ENCODE measurements at regions not wholly inside any gene's neighbourhood (a gene's known extent, or its start where the extent isn't known, plus 50 kb on each side); places are given as distances from the start of the nearest gene placed in this dataset.
A peak's percentile ranks its signal among the peaks of the same experiment; 100 is the strongest.

GRCh38 chr4:108270466-108271450 lies 102.0 kb upstream of the LEF1 start:
- DNase-seq = peak; percentile 4

- no peak for DNase-seq
These were observed 96.0 kb upstream of the LEF1 start for GRCh38 chr4:108264693-108265092.

GRCh38 chr4:108263057-108263456 lies 94.3 kb upstream of the LEF1 start:
- DNase-seq = no peak

- DNase-seq = no peak
These were observed 92.3 kb upstream of the LEF1 start for GRCh38 chr4:108261026-108261425.

GRCh38 chr4:108256538-108256937 lies 87.8 kb upstream of the LEF1 start:
- DNase-seq = no peak

GRCh38 chr4:108255203-108255747 lies 86.5 kb upstream of the LEF1 start:
- no peak for DNase-seq

- DNase-seq = no peak
These were observed 80.7 kb upstream of the LEF1 start for GRCh38 chr4:108249397-108249796.

GRCh38 chr4:108247387-108248049 lies 78.8 kb upstream of the LEF1 start:
- no peak for DNase-seq

GRCh38 chr4:108244606-108245005 lies 75.9 kb upstream of the LEF1 start:
- DNase-seq = no peak

GRCh38 chr4:108240366-108240765 lies 71.6 kb upstream of the LEF1 start:
- DNase-seq = no peak

GRCh38 chr4:108237693-108238092 lies 69.0 kb upstream of the LEF1 start:
- no peak for DNase-seq

- no peak for DNase-seq
These were observed 67.5 kb upstream of the LEF1 start for GRCh38 chr4:108236264-108236663.

GRCh38 chr4:108227923-108228322 lies 59.2 kb upstream of the LEF1 start:
- DNase-seq = no peak

- no peak for DNase-seq
These were observed 55.9 kb upstream of the LEF1 start for GRCh38 chr4:108224611-108225053.

GRCh38 chr4:108223313-108223712 lies 54.6 kb upstream of the LEF1 start:
- no peak for DNase-seq

GRCh38 chr4:108219998-108220397 lies 51.3 kb upstream of the LEF1 start:
- DNase-seq = no peak
